NCI-H146 treated with DMSO at 0.1 percent for 48 hours (cell line): ENCODE measurements at regions not wholly inside any gene's neighbourhood (a gene's known extent, or its start where the extent isn't known, plus 50 kb on each side); places are given as distances from the start of the nearest gene placed in this dataset.
"Not testable (repeated sequence)": the region's sequence is repeated elsewhere in the genome, so short reads cannot be mapped to it uniquely, and the experiment has no call there.

Experiments
- DNase-seq: peaks from one replicate; lab custom pipeline; 2025; ENCODE audit not compliant: unreplicated experiment; lab: John Stamatoyannopoulos, UW

DNA sequence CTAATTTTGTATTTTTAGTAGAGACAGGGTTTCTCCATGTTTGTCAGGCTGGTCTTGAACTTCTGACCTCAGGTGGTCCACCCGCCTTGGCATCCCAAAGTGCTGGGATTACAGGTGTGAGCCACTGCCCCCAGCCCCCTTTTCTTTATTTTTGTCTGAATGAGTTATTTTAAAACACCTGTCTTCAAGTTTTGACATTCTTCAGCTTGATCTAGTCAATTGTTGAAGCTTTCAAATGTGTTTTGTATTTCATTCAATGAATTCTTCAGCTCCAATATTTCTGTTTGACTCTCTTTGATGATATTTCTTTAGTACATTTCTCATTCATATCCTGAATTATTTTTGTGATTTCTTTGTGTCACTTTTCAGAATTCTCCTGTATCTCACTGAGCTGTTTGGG lies 486.2 kb downstream of the DMAC1 start:
- no peak for DNase-seq

GRCh38 chr9:7309051-7309450 lies 490.5 kb downstream of the DMAC1 start:
- not testable (repeated sequence) for DNase-seq

GRCh38 chr9:7305677-7306076 lies 493.9 kb downstream of the DMAC1 start:
- no peak for DNase-seq

GRCh38 chr9:7304627-7304995 lies 495.0 kb downstream of the DMAC1 start:
- no peak for DNase-seq

- no peak for DNase-seq
These were observed 495.5 kb downstream of the DMAC1 start for GRCh38 chr9:7303907-7304626.

- no peak for DNase-seq
These were observed 499.1 kb downstream of the DMAC1 start for GRCh38 chr9:7300484-7300883.

DNA sequence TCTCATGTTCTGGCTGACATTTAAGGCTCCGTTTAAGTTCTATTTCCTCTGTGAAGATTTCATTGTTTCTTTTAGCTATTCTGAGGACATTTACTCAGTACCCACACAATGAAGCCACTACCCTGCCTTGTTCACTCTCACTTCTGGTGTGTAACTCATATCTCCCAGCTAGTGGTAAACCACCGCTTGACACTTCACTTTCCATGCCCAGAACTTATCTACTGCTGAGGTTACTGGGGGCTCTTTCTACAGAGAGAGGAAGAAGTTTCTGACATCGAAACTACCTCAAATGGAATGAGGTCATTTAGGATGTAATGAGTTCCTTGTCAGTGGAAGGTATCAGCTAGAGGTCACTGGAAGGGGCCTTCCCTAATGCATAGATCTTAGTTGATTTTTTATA lies 501.5 kb downstream of the DMAC1 start:
- no peak for DNase-seq

DNA sequence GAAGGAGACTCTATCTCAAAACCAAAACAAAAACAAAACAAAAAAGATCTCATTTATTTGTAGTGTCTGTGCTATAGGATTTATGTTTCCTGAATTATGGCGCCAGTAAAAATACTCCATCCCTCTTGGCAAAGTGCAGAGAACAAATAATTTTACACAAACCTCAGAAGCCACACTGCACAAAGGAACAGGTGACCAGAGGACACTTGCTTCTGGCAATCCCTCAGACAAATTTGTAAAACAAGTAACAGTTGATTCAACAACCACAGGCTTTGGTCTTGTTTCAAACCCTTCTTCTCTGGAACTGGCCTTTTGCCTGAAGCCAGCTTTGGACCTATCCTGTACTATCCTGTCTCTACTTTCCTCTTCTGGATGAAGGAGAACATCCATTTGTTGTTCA lies 502.1 kb downstream of the DMAC1 start:
- no peak for DNase-seq

- DNase-seq, result no peak
These were observed 506.5 kb downstream of the DMAC1 start for GRCh38 chr9:7293091-7293490.

- DNase-seq, result no peak
These were observed 509.8 kb downstream of the DMAC1 start for GRCh38 chr9:7289773-7290172.

DNA sequence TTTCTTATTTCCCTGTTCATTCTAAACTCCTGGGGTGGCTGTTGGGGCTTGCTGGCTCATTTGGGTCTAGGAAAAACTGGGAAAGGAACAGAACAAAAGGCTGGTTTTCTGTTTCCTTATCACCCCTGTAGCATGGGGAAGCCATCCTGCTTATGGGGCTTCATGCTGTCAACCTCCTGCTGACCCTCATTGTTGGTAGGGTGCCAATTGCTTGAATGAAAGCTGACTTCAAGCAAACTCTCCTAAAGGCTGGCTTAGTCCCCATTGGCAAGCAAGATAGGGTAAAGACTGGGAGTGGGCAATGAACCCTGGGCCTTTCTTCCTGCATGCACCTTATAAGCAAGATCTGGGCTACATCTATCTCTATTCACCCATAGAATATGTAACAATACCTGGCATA lies 511.6 kb downstream of the DMAC1 start:
- peak; percentile 87 for DNase-seq

- peak; percentile 95 for DNase-seq
These were observed 512.5 kb downstream of the DMAC1 start for GRCh38 chr9:7287065-7287464.

DNA sequence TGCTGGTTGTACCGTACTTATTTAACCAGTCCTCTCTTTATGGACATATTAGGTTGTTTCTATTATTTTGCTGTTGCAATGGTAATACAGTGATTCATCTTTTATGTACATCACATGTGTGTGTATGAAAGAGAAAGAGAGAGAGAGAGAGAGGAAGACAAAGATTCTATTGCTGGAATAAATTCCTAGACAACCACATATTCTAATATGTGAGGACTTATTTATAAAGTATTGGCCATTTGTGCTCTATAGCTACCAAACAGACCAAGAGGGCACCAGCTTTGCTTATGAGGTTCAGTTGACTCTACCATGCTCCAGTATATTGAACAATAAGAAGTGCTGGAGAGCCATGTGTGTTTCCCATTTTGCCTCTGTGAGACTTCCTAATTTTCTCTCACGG lies 513.5 kb downstream of the DMAC1 start:
- no peak for DNase-seq

GRCh38 chr9:7285199-7285598 lies 514.4 kb downstream of the DMAC1 start:
- no peak for DNase-seq

- DNase-seq, result no peak
These were observed 515.1 kb downstream of the DMAC1 start for GRCh38 chr9:7284517-7284916.

GRCh38 chr9:7284117-7284516 lies 515.5 kb downstream of the DMAC1 start:
- no peak for DNase-seq

GRCh38 chr9:7273575-7273974 lies 515.8 kb downstream of the KDM4C start:
- no peak for DNase-seq

DNA sequence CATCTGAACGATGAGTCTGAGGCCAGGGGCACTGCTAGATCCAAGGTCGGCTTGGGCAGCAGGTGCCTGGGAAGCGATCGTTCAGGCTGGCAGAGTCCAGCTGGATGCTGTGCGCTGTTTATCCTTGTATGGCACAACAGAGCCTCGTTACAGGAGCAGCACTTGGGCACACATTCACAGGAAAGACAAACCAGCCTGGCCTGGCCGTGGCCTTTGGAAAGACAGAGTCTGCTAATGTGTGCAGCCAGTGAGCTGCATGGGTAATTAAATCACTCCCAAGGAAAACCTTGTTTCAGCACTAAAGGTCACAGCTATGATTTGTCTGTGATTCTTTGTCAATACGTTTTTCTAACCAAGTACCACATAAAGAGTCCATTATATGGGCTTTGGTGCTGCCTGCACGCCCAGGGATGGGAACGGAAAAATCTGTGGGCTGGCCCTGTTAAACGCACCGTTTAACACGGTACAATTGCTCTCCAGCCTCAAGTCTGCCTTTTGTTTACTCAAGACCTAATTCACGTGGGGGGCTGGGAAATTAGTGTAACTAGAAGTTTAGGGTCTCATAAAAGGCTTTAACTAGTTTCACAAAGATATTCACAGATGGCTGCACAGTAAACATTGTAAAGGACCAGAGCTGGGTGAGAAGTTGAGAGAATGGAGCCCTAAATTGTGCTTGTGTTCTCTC lies 509.3 kb downstream of the KDM4C start:
- peak; percentile 45 for DNase-seq

DNA sequence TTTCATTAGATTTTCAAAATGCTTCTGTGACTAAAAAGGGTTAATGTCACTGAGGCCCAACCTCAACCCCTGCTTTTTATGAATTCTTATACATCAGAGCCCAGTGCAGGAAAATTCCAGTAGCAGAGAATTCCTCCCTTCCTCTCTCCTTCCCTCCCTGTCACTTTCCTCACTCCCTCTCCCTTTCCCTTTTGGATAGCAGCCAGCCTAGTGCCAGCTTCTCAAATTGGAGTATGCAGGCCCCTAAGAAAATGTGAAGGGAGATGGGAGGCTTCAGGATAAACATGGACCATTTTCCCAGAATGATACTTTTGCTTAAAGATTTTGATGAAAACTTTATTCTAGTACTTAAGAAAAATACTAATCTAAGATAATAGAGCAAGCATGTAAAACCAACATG lies 507.4 kb downstream of the KDM4C start:
- DNase-seq, result no peak

- no peak for DNase-seq
These were observed 501.9 kb downstream of the KDM4C start for GRCh38 chr9:7259544-7260241.

GRCh38 chr9:7258688-7259396 lies 501.1 kb downstream of the KDM4C start:
- DNase-seq, result peak; percentile 76
